NCI-H146 treated with DMSO at 0.1 percent for 48 hours (cell line): ENCODE measurements at regions not wholly inside any gene's neighbourhood (a gene's known extent, or its start where the extent isn't known, plus 50 kb on each side); places are given as distances from the start of the nearest gene placed in this dataset.

Experiments used
- DNase-seq: peaks from one replicate; lab custom pipeline; 2025; ENCODE audit not compliant: unreplicated experiment; lab: John Stamatoyannopoulos, UW

DNA sequence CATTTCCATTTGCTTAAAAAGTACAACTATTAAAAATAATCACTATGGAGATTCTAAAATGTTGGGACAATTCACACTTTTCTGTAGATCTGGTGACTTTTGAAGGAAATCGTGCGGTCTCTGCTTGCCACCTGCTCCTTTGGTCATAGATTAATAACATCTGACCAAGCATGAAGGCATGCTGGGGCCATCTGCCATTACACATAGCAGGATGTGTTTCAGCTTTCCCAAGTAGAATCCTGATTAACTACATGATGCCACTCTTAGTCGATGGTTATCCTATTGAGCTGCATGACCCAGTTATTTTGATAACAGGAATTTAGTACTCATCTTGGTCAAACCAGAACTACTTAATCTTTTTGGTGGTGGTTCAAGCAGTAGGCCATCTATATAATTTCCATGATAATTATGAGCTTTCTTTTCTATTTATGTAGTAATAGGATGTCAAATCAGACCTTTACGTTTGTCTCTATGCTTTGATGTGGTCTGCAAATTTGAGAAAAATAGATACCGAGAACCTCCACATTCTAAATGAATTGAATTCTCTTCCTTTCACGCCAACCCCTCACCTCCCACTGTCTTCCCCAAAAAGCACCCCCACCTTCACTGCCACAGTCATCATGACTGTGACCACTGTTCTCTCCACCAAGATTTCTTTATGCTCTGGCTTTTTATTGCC, 158.1 kb downstream of the DIPK2A start:
- DNase-seq: no peak

DNA sequence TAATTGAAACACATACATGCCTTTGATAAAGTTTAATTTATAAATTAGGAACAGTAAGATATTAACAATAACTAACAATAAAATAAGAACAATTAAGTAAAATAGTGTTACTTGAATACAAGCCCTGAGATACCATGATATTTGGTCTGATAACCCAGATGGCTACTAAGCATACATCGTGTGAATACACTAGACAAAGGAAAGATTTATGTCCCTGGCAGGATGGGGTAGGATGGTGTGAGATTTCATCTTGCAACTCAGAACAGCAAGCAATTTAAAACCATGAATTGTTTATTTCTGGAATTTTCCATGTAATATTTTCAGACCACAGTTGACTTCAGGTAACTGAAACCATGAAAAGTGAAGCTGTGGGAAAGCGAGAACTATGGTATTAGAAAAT, 169.5 kb downstream of the DIPK2A start:
- DNase-seq: no peak

DNA sequence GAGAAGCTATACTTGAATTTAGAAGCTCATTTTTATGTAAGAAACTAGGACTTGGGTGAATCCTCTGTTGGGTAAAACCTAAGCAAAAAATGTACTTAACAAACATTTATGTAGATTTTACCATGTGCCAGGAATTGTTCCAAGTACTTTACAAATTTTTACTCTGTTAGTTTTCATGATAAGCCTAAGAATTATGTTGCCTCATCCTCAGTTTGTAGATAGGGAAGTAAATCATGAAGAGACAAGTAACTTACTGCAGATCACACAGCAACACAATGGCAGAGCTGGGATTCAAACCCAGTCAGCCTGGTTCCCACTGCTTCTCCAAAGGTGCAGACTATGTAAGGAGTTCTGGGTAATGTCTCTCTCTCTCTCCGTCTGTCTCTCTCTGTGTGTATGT, 169.9 kb downstream of the DIPK2A start:
- no peak for DNase-seq

DNA sequence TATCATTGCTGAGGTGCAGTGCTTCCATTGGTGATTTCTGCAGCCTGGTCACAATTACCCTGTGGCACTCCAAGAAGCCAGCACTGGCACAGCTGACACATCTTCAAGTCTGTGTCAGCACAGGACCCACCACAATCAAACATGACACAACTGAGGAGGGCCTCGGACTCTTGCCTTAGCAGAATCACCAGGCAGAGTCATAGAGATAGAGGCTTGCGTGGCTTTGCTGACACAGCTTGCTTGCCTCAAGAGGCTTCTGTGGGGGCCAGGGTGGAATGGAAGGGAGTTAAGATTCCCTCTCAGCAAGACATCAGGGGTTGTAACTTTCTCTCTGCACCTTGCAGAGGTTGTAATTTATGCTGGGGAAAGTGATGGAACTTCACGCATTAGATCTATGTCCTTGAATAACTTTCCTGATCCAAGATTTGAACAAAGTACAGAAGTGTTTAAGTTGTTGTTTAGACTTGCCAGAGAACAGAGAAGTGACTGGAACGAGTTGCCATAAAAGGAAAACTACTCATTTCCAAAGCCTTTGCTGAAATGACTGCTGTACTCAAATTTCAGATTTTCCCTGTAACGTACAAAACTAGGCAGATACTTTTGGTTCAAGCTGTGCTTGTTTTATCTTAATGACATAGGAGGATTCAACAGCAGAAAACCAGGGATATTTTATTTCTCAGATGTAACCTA, 170.7 kb downstream of the DIPK2A start:
- no peak for DNase-seq

DNA sequence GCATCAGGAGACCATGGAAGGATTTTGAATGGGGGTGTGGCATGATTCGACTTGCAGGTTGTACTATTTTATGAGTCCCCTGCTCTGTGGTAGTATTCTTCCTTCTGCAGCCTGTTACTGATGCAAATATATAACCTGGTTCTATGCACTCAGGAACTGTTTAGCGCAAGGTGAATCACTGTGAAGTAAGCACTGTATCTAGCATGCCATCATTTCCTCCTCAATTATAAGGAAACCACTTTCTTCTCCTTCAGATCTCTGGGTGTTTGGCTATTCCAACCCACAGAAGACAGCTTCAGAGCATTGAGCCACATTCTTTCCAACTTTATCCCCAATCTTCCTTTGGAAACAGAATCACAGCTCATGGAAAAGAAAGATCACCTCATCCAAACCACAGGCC, 176.7 kb downstream of the DIPK2A start:
- DNase-seq: no peak

DNA sequence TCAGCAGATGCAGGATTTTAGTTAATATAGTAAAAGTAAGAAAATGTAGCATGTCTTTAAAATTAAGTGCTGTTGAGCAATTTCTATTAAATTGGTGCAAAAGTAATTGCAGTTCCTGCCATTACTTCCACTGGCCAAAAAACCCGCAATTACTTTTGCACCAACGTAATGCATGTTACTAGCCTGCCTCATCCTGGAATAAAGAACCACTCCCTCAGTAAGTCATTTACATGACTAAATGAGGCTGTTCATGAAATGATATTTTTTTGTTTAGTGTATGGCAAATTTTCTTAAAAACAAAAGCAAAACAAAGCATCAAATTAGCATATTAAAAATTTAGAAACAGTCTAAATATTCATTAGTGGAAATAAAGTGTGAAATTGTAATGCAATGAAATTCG, 180.4 kb downstream of the DIPK2A start:
- DNase-seq: no peak

DNA sequence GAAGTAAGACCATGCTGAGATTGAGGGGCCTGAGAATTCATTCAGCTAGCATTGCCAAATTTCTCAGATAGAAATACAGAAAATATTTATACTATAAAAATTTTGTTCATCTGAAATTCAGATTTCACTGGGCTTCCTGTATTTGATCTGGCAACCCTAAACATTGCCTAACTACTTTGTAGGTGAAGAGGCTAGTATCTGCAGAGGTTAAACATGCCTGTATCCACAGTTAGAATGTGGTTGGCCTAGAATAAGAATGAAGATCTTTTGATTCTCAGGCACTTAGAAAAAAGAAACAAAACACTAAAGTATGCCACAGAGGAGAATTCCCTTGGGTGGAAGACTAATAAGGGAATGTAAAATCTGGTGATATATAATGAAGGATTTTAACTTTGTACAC, 189.0 kb downstream of the DIPK2A start:
- DNase-seq: no peak

DNA sequence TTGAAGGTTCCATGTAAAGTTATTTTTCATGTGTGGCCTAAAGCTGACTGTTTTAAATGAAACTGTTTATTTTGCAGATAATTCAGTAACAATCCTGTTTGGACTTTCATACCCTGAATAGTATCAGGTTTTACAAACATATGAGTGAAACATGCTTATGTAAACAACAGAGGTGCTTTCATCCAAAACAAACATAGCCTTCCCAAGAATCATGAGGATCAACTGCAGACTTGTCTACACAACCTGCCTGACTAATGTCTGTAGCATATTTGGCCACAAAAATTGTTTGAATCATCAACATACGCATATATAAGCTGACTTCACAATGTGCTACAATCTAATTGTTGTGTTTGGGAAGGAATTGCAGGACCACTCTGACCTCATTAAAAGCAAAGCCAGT, 190.4 kb downstream of the DIPK2A start:
- peak; percentile 59 for DNase-seq

DNA sequence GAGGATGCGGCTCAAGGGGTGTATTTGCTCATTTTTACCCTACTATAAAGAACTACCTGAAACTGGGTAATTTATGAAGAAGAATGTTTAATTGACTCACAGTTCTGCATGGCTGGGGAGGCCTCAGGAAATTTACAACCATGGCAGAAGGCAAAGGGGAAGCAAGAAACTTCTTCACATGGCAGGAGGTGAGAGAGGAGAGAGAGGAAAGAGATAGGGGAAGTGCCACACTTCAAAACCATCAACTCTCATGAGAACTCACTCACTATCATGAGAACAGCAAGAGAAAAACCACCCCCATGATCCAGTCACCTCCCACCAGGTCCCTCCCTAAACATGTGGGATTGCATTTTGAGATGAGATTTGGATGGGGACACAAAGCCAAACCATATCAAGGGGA, 192.7 kb downstream of the DIPK2A start:
- no peak for DNase-seq

DNA sequence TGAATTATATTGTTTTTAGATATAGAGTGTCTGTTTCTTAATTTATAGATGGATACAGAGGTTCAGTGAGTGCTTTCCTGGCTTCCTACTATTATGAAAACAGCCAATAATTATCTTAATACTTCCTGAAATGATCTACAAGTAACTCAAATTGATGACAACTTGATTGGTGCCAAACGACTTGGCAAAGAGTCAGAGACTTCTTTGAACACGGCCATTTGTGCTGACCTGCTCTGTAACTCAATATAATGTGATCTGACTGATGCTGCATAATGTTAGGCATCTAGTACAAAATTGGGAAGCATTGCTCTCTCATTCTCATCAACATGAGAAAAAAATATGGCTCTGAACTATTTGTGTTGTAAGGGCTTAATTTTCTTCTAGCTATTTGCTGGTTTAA, 193.9 kb downstream of the DIPK2A start:
- no peak for DNase-seq

DNA sequence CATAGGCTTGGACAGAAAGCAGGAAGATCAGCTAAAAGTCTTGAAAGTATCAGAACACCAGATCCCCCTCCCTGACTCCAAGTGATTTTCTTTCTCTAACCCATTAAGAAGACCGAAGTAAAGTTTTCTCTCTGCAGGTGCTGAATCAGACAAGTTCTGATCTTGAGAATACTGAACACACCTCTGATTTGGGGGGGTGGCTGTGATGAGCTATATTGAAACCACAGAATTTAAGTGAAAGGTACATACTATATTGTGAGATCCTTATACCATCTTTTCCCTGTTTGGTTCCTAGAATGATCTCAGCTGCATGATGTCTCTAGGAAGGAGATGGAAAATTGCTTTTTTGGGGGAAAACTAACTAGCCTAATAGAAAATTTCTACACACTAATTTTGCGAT, 196.0 kb downstream of the DIPK2A start:
- DNase-seq: no peak

DNA sequence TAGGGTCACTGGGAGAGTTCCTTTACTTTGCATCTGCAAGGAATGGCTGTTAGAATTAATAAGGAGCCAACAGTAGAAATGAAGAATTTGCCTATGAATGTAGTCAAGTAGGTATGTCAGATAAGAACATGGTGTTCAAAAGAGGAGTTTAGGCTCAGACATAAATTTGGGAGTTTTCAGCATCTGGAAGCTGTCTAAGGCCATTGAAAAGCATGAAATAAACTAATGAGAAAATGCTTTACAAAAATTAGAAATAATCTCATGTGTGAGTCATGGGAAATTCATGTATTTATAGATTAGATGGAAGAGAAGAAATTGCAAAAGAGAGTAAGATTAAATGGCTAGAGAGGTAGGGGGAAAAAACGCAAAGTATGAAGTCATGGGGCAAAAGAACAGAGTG, 201.9 kb downstream of the DIPK2A start:
- DNase-seq: no peak

DNA sequence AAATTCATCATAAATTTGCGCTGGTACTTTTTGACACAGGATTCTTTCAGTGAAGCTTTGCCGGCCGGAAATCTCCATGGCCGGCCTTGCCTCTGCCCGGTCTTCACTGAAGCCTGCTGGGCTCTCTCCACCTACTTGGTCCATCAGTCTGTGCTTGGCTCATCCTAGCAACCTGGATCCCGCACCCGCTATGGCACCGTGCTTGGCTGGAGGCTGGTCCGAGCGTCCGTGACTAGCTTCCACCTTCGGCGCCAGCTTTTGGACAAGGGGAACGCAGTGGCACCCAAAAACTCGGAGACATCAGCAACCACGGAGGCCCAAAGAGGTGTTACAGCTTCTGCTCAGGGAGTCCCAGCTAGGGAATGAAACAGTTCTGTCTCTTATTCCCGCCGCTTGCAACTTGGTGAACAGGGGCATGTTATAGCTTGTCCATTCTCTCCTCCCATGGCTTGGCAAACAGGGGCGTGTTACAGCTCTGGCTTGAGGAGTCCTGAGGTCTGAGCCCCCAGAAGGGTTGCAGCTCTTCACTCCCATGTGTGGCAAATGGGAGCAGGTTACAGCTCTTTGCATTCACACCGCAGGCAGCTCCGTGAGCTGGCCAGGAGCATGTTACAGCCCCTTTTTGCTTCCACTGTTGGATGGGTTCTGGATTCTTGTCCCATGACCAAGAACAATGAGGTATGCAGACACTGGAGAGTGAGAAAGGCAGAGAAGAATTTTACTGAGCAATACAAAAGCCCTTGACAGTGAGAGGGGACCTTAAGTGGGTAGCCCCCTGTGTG, 204.2 kb downstream of the DIPK2A start:
- DNase-seq: no peak

DNA sequence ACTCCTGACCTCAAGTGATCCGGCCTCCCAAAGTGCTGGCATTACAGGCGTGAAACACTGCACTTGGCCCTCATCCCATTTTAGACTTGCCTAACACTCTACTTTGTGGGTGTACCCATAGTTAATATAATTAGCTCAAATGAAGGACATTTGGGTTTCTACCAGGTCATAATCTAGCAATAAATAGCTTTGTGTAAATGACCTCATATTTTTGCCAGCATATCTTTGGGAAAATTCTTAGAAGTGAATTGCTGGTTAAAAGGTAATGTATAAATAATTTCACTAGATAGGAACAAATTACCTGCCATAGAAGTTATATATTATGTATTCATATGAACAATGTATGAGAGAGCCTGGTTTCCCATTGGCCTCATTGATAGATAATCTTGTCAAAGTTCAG, 206.0 kb downstream of the DIPK2A start:
- DNase-seq: no peak

DNA sequence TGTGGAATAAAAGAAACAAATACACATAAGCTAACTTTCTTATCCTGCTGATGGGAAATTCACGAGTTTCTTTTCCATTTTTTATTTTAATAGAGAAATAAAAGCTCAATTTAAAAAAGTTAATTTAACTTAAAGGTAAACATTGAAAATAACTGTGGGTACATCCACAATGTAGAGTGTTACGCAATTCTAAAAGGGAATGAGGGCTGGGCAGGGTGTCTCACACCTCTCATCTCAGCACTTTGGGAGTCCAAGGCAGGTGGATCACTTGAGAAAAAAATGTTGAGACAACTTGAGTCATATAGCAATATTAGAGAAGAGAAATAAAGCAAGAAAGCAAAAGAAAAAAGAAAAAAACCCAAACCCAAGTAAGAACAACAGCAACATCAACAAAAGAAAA, 207.0 kb downstream of the DIPK2A start:
- no peak for DNase-seq

DNA sequence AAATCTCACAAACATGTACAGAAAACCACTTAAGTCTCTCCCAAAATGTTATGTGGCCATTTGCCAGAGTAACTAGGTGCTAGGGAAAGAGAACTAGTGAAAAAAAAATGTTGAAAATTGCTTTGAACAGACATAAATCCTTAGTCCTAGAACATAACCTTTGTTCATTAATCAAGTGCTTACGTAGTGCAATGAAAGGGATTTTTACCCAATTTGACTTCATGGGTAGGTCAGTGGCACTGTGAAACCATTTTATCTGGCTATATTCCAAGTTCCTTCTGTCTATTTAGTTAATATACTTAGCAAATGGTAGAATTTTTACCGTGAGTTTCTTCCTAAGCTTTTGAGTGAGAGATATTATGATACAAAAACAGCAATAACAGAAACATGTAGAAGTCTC, 209.4 kb downstream of the DIPK2A start:
- DNase-seq: no peak

DNA sequence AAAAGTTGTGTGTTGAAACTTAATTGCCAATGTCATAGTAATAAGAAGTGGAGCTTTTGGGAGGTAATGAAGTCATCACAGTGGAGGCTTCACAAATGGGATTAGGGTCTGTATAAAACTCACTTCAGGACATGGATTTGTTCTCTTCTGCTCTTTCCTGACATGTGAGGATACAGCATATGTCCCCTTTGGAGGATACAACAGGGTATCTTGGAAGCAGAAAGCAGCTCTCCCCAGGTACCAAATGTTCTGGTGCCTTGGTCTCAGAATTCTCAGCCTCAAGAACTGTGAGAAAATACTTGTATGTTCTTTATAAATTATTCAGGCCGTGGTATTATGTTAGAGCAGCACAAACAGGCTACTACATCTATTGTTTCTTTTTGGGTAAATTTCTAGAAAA, 210.9 kb downstream of the DIPK2A start:
- no peak for DNase-seq

DNA sequence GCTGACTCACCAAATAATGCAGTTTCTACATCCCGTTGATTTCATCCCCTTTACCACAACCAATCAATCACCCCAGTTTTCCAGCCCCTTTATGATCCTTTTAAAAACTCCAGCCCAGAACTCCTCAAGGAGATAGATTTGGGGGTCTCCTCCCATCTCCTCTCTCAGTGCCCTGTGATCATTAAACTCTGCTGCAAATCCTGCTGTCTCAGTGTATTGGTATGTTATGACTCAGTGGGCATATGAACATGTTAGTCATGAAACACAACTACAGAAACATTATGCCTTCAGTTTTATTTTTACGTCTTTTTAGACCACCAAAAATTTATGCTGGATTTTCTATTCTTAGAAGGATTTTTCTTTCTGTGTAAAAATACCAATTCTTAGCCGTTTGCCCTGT, 213.7 kb downstream of the DIPK2A start:
- DNase-seq: no peak

DNA sequence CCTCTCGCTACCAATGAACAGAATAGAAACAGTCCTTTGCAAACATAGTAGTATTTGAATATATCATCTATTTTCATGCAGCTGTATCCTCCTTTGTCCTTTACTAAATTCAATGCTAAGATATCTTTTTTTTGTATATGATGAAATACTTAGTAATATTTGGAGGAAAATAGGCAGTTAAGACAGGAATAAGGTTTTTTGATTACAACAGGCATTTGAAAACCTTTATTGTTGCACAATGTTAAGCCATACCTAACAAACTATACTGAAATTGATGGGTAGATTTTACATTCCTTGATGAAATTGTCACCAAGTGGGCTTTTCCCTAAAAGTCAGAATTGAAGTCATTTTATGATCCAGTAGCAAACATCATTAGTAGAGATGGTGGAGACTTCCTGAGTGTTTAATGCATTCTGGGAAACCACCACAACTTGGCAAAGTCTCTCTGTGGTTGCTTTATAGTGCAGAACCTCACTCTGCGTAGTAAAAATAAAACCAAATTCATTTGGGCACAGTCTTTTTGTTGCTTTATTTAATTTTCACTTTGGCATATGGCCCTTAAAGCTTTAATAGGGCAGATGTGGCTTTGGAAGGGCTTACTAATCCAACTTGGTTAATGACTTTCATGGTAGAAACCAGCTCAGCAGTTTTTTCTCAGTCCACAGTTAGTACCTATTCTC, 216.0 kb downstream of the DIPK2A start:
- DNase-seq: no peak

DNA sequence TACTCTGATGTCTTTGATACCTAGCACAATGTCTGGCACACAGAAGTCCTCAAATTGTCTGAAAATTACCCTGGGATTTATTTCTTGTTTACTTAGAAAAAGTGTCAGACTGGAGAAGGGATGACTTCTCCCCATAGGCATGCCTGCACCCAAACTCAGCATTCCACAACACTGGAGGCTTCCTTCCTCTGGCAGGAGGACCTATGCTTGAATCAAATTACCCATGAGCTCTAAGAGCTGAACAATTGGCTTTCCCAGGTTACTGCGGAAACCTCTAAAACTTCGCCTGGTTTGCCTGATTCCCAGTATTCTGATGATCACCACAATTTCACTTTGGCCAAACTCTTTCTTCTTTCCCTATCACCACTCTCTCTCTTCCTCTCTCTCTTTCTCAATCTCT, 217.4 kb downstream of the DIPK2A start:
- no peak for DNase-seq

DNA sequence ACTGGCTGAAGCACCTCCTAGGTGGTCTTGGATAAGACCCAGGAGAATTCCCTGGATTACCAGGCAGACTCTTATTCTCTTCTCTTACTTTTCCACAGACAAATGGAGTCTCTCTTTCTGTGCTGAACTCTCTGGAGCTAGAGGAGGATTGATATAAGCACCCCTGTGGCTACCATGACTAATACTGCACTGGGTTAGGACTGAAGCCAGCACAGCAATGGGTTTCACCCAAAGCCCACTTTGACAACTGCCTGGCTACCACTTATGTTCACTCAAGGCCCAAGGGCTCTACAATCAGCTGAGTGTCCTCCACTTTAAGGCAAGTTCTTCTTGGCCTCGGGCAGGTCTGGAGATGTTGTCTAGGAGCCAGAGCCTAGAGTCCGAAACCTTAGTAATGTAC, 225.5 kb downstream of the DIPK2A start:
- DNase-seq: no peak

DNA sequence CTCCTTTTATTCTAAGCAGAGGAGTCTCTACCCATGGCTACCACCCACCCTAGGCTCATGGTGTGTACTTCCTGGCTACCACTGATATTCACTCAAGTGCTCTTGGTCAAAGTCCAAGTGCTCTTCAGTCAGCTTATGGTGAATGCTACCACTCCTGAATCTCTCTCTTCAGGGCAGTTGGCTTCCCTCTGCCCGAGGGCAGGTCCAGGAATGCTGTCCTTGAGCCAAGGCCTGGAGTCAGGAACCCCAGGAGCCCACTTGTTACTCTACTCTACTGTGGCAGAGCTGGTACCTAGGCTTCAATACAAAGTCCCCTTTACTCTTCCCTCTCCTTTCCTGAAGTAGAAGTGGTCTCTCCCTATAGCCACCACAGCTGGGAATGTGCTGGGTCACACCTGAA, 226.0 kb downstream of the DIPK2A start:
- no peak for DNase-seq
